ENCODE measurements at regions not wholly inside any gene's neighbourhood (a gene's known extent, or its start where the extent isn't known, plus 50 kb on each side); places are given as distances from the start of the nearest gene placed in this dataset.

- no peak overlapping the region for H3K27ac ChIP-seq
- no peak for TF ChIP-seq CTCF (conservative IDR thresholded peaks at IDR 0.05)
Measured at GRCh38 chr13:22063416-22064124, 392.7 kb downstream of the FGF9 start.

GRCh38 chr13:22064854-22065620 is 394.2 kb downstream of the FGF9 start:
- no peak for TF ChIP-seq CTCF (conservative IDR thresholded peaks at IDR 0.05)
- H3K27ac ChIP-seq, result no peak overlapping the region

- no peak for TF ChIP-seq CTCF (conservative IDR thresholded peaks at IDR 0.05)
Measured at GRCh38 chr13:22073718-22074117, 402.8 kb downstream of the FGF9 start.

GRCh38 chr13:22074403-22074802 is 403.5 kb downstream of the FGF9 start:
- no peak for TF ChIP-seq CTCF (conservative IDR thresholded peaks at IDR 0.05)
- H3K27ac ChIP-seq, result no peak overlapping the region

More at GRCh38 chr13:22073718-22074117, 402.8 kb downstream of the FGF9 start:
- H3K27ac ChIP-seq, result no peak overlapping the region

- H3K27ac ChIP-seq, result no peak overlapping the region
- no peak for TF ChIP-seq CTCF (conservative IDR thresholded peaks at IDR 0.05)
Measured at GRCh38 chr13:22076658-22077057, 405.8 kb downstream of the FGF9 start.

- no peak overlapping the region for H3K27ac ChIP-seq
- no peak for TF ChIP-seq CTCF (conservative IDR thresholded peaks at IDR 0.05)
Measured at GRCh38 chr13:22077205-22077683, 406.4 kb downstream of the FGF9 start.

- TF ChIP-seq CTCF (conservative IDR thresholded peaks at IDR 0.05), result no peak
- no peak overlapping the region for H3K27ac ChIP-seq
Measured at GRCh38 chr13:22077764-22078163, 406.9 kb downstream of the FGF9 start.
